Dendritic cell treated with granulocyte-macrophage colony-stimulating factor and Interleukin-4, amounts not matched to agents 40 ng/mL and 50 ng/mL, for 4 days (primary cell): ENCODE measurements at regions not wholly inside any gene's neighbourhood (a gene's known extent, or its start where the extent isn't known, plus 50 kb on each side); places are given as distances from the start of the nearest gene placed in this dataset.

Experiments
- H3K27ac Mint-ChIP-seq: one replicate; pipeline ENCODE4 v1.8.0; 2022; ENCODE audit warnings: mild to moderate bottlenecking, mixed read lengths
- H3K27me3 Mint-ChIP-seq: one replicate; pipeline ENCODE4 v1.8.0; 2022; ENCODE audit warnings: mild to moderate bottlenecking, mixed read lengths
- H3K36me3 Mint-ChIP-seq: one replicate; pipeline ENCODE4 v1.8.0; 2022; ENCODE audit warnings: low read depth, mixed read lengths
- H3K4me1 Mint-ChIP-seq: one replicate; pipeline ENCODE4 v1.8.0; 2022; ENCODE audit warnings: low read depth, mixed read lengths
- H3K4me3 Mint-ChIP-seq: one replicate; pipeline ENCODE4 v1.8.0; 2022; ENCODE audit warnings: mild to moderate bottlenecking, moderate library complexity, mixed read lengths
- H3K9me3 Mint-ChIP-seq: one replicate; pipeline ENCODE4 v1.8.0; 2022; ENCODE audit warnings: mixed read lengths
- intact Hi-C: fragments of 100-400 bp; cut with micrococcal nuclease; formaldehyde crosslinking; loops from one replicate; pipeline ENCODE4 v1.15.0; 2022

- H3K4me1 Mint-ChIP-seq = peaks cover 14% of the 10 kb centered on the region
- H3K36me3 Mint-ChIP-seq = no peaks in the 10 kb centered on the region
- intact Hi-C loops = no loop called here
- H3K4me3 Mint-ChIP-seq = no peak overlapping the region
- no peak overlapping the region for H3K27ac Mint-ChIP-seq
- H3K9me3 Mint-ChIP-seq = no peaks in the 10 kb centered on the region
- H3K27me3 Mint-ChIP-seq = no peaks in the 10 kb centered on the region
These were observed 119.7 kb downstream of the IRS2 start for GRCh38 chr13:109666656-109667055.

- Mint-ChIP-seq H3K4me1 (peaks cover 14% of the 10 kb centered on the region), H3K27ac (no peak overlapping the region), H3K36me3 (no peaks in the 10 kb centered on the region), H3K4me3 (no peak overlapping the region), H3K9me3 (no peaks in the 10 kb centered on the region), H3K27me3 (no peaks in the 10 kb centered on the region)
- intact Hi-C loops = no loop called here
These were observed 120.6 kb downstream of the IRS2 start for GRCh38 chr13:109665781-109666249.

- intact Hi-C loops = no loop called here
- Mint-ChIP-seq H3K4me1 (peaks cover 14% of the 10 kb centered on the region), H3K4me3 (no peak overlapping the region), H3K27ac (no peak overlapping the region), H3K36me3 (no peaks in the 10 kb centered on the region), H3K9me3 (no peaks in the 10 kb centered on the region), H3K27me3 (no peaks in the 10 kb centered on the region)
These were observed 121.1 kb downstream of the IRS2 start for GRCh38 chr13:109665240-109665639.

- no peak overlapping the region for H3K27ac Mint-ChIP-seq
- no peaks in the 10 kb centered on the region for H3K9me3 Mint-ChIP-seq
- intact Hi-C loops = loop anchor here (5.0 kb wide), 1 partner anchor 40 kb away; no protein-coding TSS in a partner anchor
- no peak overlapping the region for H3K4me3 Mint-ChIP-seq
- H3K4me1 Mint-ChIP-seq = peaks cover 38% of the 10 kb centered on the region
- no peaks in the 10 kb centered on the region for H3K27me3 Mint-ChIP-seq
- H3K36me3 Mint-ChIP-seq = no peaks in the 10 kb centered on the region
These were observed 129.0 kb downstream of the IRS2 start for GRCh38 chr13:109657395-109657794.

GRCh38 chr13:109656206-109656605 lies 130.2 kb downstream of the IRS2 start:
- no peaks in the 10 kb centered on the region for H3K36me3 Mint-ChIP-seq
- H3K27me3 Mint-ChIP-seq = no peaks in the 10 kb centered on the region
- H3K4me1 Mint-ChIP-seq = peaks cover 50% of the 10 kb centered on the region
- intact Hi-C loops = loop anchor here (5.0 kb wide), 1 partner anchor 41 kb away; no protein-coding TSS in a partner anchor
- H3K9me3 Mint-ChIP-seq = no peaks in the 10 kb centered on the region
- H3K4me3 Mint-ChIP-seq = no peak overlapping the region
- H3K27ac Mint-ChIP-seq = peak overlapping the region; percentile 86

- intact Hi-C loops = loop anchor here (2.0 to 5.0 kb wide), 2 partner anchors 42 to 131 kb away; partner anchors contain the start of gene IRS2
- H3K4me3 Mint-ChIP-seq = no peak overlapping the region
These were observed 130.8 kb downstream of the IRS2 start for GRCh38 chr13:109655611-109656010.

GRCh38 chr13:109655206-109655600 lies 131.2 kb downstream of the IRS2 start:
- peak overlapping the region; percentile 86 for H3K27ac Mint-ChIP-seq
- peaks cover 54% of the 10 kb centered on the region for H3K4me1 Mint-ChIP-seq
- no peaks in the 10 kb centered on the region for H3K27me3 Mint-ChIP-seq
- H3K36me3 Mint-ChIP-seq = no peaks in the 10 kb centered on the region
- intact Hi-C loops = loop anchor here (2.0 to 5.0 kb wide), 2 partner anchors 42 to 132 kb away; partner anchors contain the start of gene IRS2
- no peaks in the 10 kb centered on the region for H3K9me3 Mint-ChIP-seq
- H3K4me3 Mint-ChIP-seq = peak overlapping the region; percentile 9

More at GRCh38 chr13:109655611-109656010, 130.8 kb downstream of the IRS2 start:
- Mint-ChIP-seq H3K27me3 (no peaks in the 10 kb centered on the region), H3K36me3 (no peaks in the 10 kb centered on the region), H3K27ac (peak overlapping the region; percentile 86), H3K4me1 (peaks cover 54% of the 10 kb centered on the region), H3K9me3 (no peaks in the 10 kb centered on the region)

GRCh38 chr13:109654341-109655205 lies 131.8 kb downstream of the IRS2 start:
- Mint-ChIP-seq H3K27ac (peak overlapping the region; percentile 86), H3K4me3 (peak overlapping the region; percentile 48)

GRCh38 chr13:109652531-109652930 lies 133.9 kb downstream of the IRS2 start:
- peaks cover 59% of the 10 kb centered on the region for H3K4me1 Mint-ChIP-seq
- no peaks in the 10 kb centered on the region for H3K27me3 Mint-ChIP-seq
- H3K4me3 Mint-ChIP-seq = no peak overlapping the region
- H3K36me3 Mint-ChIP-seq = peaks cover 6% of the 10 kb centered on the region
- peaks cover 6% of the 10 kb centered on the region for H3K9me3 Mint-ChIP-seq
- intact Hi-C loops = loop anchor here (1.0 to 5.0 kb wide), 2 partner anchors 12 to 485 kb away; no protein-coding TSS in a partner anchor
- H3K27ac Mint-ChIP-seq = no peak overlapping the region

More at GRCh38 chr13:109654341-109655205, 131.8 kb downstream of the IRS2 start:
- H3K27me3 Mint-ChIP-seq = no peaks in the 10 kb centered on the region
- no peaks in the 10 kb centered on the region for H3K9me3 Mint-ChIP-seq
- no peaks in the 10 kb centered on the region for H3K36me3 Mint-ChIP-seq
- peaks cover 54% of the 10 kb centered on the region for H3K4me1 Mint-ChIP-seq
- intact Hi-C loops = loop anchor here (2.0 to 5.0 kb wide), 3 partner anchors 43 to 483 kb away; partner anchors contain the start of gene IRS2

- Mint-ChIP-seq H3K27me3 (no peaks in the 10 kb centered on the region), H3K4me3 (no peak overlapping the region), H3K36me3 (peaks cover 6% of the 10 kb centered on the region), H3K4me1 (peaks cover 55% of the 10 kb centered on the region), H3K9me3 (peaks cover 8% of the 10 kb centered on the region), H3K27ac (peak overlapping the region; percentile 50)
- intact Hi-C loops = loop anchor here (1.0 to 5.0 kb wide), 2 partner anchors 12 to 485 kb away; no protein-coding TSS in a partner anchor
These were observed 134.5 kb downstream of the IRS2 start for GRCh38 chr13:109651854-109652253.

- intact Hi-C loops = loop anchor here (5.0 kb wide), 1 partner anchor 486 kb away; no protein-coding TSS in a partner anchor
- Mint-ChIP-seq H3K27ac (peak overlapping the region; percentile 50), H3K36me3 (peaks cover 6% of the 10 kb centered on the region), H3K4me3 (no peak overlapping the region), H3K9me3 (peaks cover 8% of the 10 kb centered on the region), H3K4me1 (peaks cover 50% of the 10 kb centered on the region), H3K27me3 (no peaks in the 10 kb centered on the region)
These were observed 135.1 kb downstream of the IRS2 start for GRCh38 chr13:109651311-109651710.

GRCh38 chr13:109650861-109651260 lies 135.5 kb downstream of the IRS2 start:
- intact Hi-C loops = loop anchor here (5.0 kb wide), 1 partner anchor 486 kb away; no protein-coding TSS in a partner anchor
- Mint-ChIP-seq H3K36me3 (peaks cover 6% of the 10 kb centered on the region), H3K27ac (peak overlapping the region; percentile 50), H3K27me3 (no peaks in the 10 kb centered on the region), H3K9me3 (peaks cover 8% of the 10 kb centered on the region), H3K4me3 (no peak overlapping the region), H3K4me1 (peaks cover 50% of the 10 kb centered on the region)

GRCh38 chr13:109649713-109650112 lies 136.7 kb downstream of the IRS2 start:
- Mint-ChIP-seq H3K9me3 (peaks cover 8% of the 10 kb centered on the region), H3K4me3 (no peak overlapping the region), H3K27me3 (no peaks in the 10 kb centered on the region), H3K27ac (no peak overlapping the region), H3K4me1 (peaks cover 45% of the 10 kb centered on the region), H3K36me3 (peaks cover 6% of the 10 kb centered on the region)
- intact Hi-C loops = loop anchor here (5.0 kb wide), 1 partner anchor 488 kb away; no protein-coding TSS in a partner anchor

- intact Hi-C loops = no loop called here
- H3K36me3 Mint-ChIP-seq = peaks cover 6% of the 10 kb centered on the region
- peaks cover 34% of the 10 kb centered on the region for H3K4me1 Mint-ChIP-seq
- no peaks in the 10 kb centered on the region for H3K27me3 Mint-ChIP-seq
- H3K9me3 Mint-ChIP-seq = peaks cover 8% of the 10 kb centered on the region
- peak overlapping the region; percentile 21 for H3K27ac Mint-ChIP-seq
- no peak overlapping the region for H3K4me3 Mint-ChIP-seq
These were observed 138.7 kb downstream of the IRS2 start for GRCh38 chr13:109647699-109648098.
